ENCODE measurements at regions not wholly inside any gene's neighbourhood (a gene's known extent, or its start where the extent isn't known, plus 50 kb on each side); places are given as distances from the start of the nearest gene placed in this dataset.
"Not testable (repeated sequence)": the region's sequence is repeated elsewhere in the genome, so short reads cannot be mapped to it uniquely, and the experiment has no call there.

GRCh38 chr18:75742516-75742915, 315.0 kb upstream of the SMIM21 start:
- no peak for DNase-seq (ENCODE audit: low spot score)

- DNase-seq (ENCODE audit: low spot score) = no peak
Observed at GRCh38 chr18:75739682-75740081, 312.2 kb upstream of the SMIM21 start.

GRCh38 chr18:75735291-75735690, 307.8 kb upstream of the SMIM21 start:
- no peak for DNase-seq (ENCODE audit: low spot score)

- DNase-seq (ENCODE audit: low spot score) = no peak
Observed at GRCh38 chr18:75730249-75730648, 302.7 kb upstream of the SMIM21 start.

GRCh38 chr18:75728621-75729020, 301.1 kb upstream of the SMIM21 start:
- DNase-seq (ENCODE audit: low spot score) = no peak

GRCh38 chr18:75727456-75727855, 300.0 kb upstream of the SMIM21 start:
- no peak for DNase-seq (ENCODE audit: low spot score)

GRCh38 chr18:75723521-75724340, 296.2 kb upstream of the SMIM21 start:
- no peak for DNase-seq (ENCODE audit: low spot score)

- DNase-seq (ENCODE audit: low spot score) = no peak
Observed at GRCh38 chr18:75714766-75715165, 287.3 kb upstream of the SMIM21 start.

- not testable (repeated sequence) for DNase-seq (ENCODE audit: low spot score)
Observed at GRCh38 chr18:75712124-75712867, 284.8 kb upstream of the SMIM21 start.

GRCh38 chr18:75700561-75700960, 273.1 kb upstream of the SMIM21 start:
- no peak for DNase-seq (ENCODE audit: low spot score)

- DNase-seq (ENCODE audit: low spot score) = no peak
Observed at GRCh38 chr18:75698861-75699260, 271.4 kb upstream of the SMIM21 start.

GRCh38 chr18:75697493-75697892, 270.0 kb upstream of the SMIM21 start:
- no peak for DNase-seq (ENCODE audit: low spot score)

- DNase-seq (ENCODE audit: low spot score) = no peak
Observed at GRCh38 chr18:75696391-75696790, 268.9 kb upstream of the SMIM21 start.

GRCh38 chr18:75694292-75694691, 266.8 kb upstream of the SMIM21 start:
- no peak for DNase-seq (ENCODE audit: low spot score)

- no peak for DNase-seq (ENCODE audit: low spot score)
Observed at GRCh38 chr18:75691483-75691882, 264.0 kb upstream of the SMIM21 start.

GRCh38 chr18:75690283-75690682, 262.8 kb upstream of the SMIM21 start:
- not testable (repeated sequence) for DNase-seq (ENCODE audit: low spot score)

- no peak for DNase-seq (ENCODE audit: low spot score)
Observed at GRCh38 chr18:75687626-75688025, 260.1 kb upstream of the SMIM21 start.

- DNase-seq (ENCODE audit: low spot score) = no peak
Observed at GRCh38 chr18:75683426-75683825, 255.9 kb upstream of the SMIM21 start.

- DNase-seq (ENCODE audit: low spot score) = no peak
Observed at GRCh38 chr18:75681538-75682115, 254.1 kb upstream of the SMIM21 start.

- DNase-seq (ENCODE audit: low spot score) = no peak
Observed at GRCh38 chr18:75679331-75679730, 251.8 kb upstream of the SMIM21 start.

GRCh38 chr18:75678627-75679026, 251.1 kb upstream of the SMIM21 start:
- DNase-seq (ENCODE audit: low spot score) = no peak

GRCh38 chr18:75677696-75678455, 250.4 kb upstream of the SMIM21 start:
- DNase-seq (ENCODE audit: low spot score) = no peak
